Liver (tissue), 8 donors: ENCODE measurements at regions not wholly inside any gene's neighbourhood (a gene's known extent, or its start where the extent isn't known, plus 50 kb on each side); places are given as distances from the start of the nearest gene placed in this dataset.

Experiments used
- DNase-seq: peaks from one replicate; pipeline ENCODE4 v3.0.0-alpha.2; 2017; ENCODE audit warnings: low spot score
- H3K27ac ChIP-seq, 2 donors: one replicate each; pipeline ENCODE4 v1.7.0; 2013; ENCODE audit warnings: inconsistent platforms in 2 of 2, low read length in 2 of 2, control low read depth in 1 of 2, low read depth in 1 of 2, mild to moderate bottlenecking in 1 of 2
- H3K27me3 ChIP-seq, 4 donors: one replicate each; pipeline versions ENCODE4 v1.6.1 to v1.7.0; 2013; ENCODE audit warnings: low read length in 3 of 4, inconsistent platforms in 1 of 4, mild to moderate bottlenecking in 1 of 4, moderate library complexity in 1 of 4; ENCODE audit not compliant: control insufficient read depth in 4 of 4, insufficient read depth in 4 of 4
- H3K36me3 ChIP-seq, 4 donors: one replicate each; pipeline versions ENCODE4 v1.6.1 to v1.7.0; 2013; ENCODE audit warnings: low read length in 3 of 4, mild to moderate bottlenecking in 3 of 4, low read depth in 1 of 4, moderate library complexity in 1 of 4; ENCODE audit not compliant: control insufficient read depth in 4 of 4, insufficient read depth in 3 of 4
- H3K4me1 ChIP-seq, 4 donors: one replicate each; pipeline versions ENCODE4 v1.6.1 to v1.7.0; 2013; ENCODE audit warnings: low read length in 3 of 4, mild to moderate bottlenecking in 3 of 4, moderate library complexity in 1 of 4; ENCODE audit not compliant: control insufficient read depth in 4 of 4, insufficient read depth in 4 of 4
- H3K4me3 ChIP-seq, 3 donors: one replicate each; pipeline versions ENCODE4 v1.6.1 to v1.7.0; 2013; ENCODE audit warnings: low read length in 3 of 3, control low read depth in 1 of 3, low read depth in 1 of 3, mild to moderate bottlenecking in 1 of 3
- H3K9ac ChIP-seq, 2 donors: one replicate each; pipeline ENCODE4 v1.7.0; 2013; ENCODE audit warnings: low read length in 2 of 2, mild to moderate bottlenecking in 2 of 2, moderate library complexity in 2 of 2, control low read depth in 1 of 2, low read depth in 1 of 2
- H3K9me3 ChIP-seq, 4 donors: one replicate each; pipeline versions ENCODE4 v1.6.1 to v1.7.0; 2013; ENCODE audit warnings: low read length in 3 of 4; ENCODE audit not compliant: control insufficient read depth in 4 of 4
- FOXA1 ChIP-seq: IDR thresholded peaks from 2 replicates; pipeline ENCODE4 v1.6.1; 2016; ENCODE audit warnings: antibody characterized with exemption
- FOXA2 ChIP-seq: IDR thresholded peaks from 2 replicates; pipeline ENCODE4 v1.6.1; 2016; ENCODE audit warnings: antibody characterized with exemption
- JUND ChIP-seq, 2 donors: IDR thresholded peaks; 2 replicates each; pipeline ENCODE4 v1.6.1; 2016; ENCODE audit warnings: antibody characterized with exemption in 2 of 2
- RAD21 ChIP-seq, 2 donors: IDR thresholded peaks; 2 replicates each; pipeline ENCODE4 v1.6.1; 2016; ENCODE audit warnings: antibody characterized with exemption in 2 of 2, mild to moderate bottlenecking in 2 of 2
- SP1 ChIP-seq: IDR thresholded peaks from 2 replicates; pipeline ENCODE4 v1.6.1; 2018; ENCODE audit warnings: antibody characterized with exemption, mild to moderate bottlenecking
- TAF1 ChIP-seq: conservative IDR thresholded peaks from 2 replicates; pipeline ENCODE4 v1.6.1; 2016; ENCODE audit warnings: antibody characterized with exemption, mild to moderate bottlenecking
- YY1 ChIP-seq: IDR thresholded peaks from 2 replicates; pipeline ENCODE4 v1.6.1; 2016; ENCODE audit warnings: antibody characterized with exemption, mild to moderate bottlenecking
- WGBS: extraction: QIAGEN DNeasy Blood & Tissue Kit; methylation state at CpG from one replicate; pipeline ENCODE4 v1.1.7; 2013; 5-methylcytosine and 5-hydroxymethylcytosine counted together
- TF ChIP-seq, protein P1 (sequence below): IDR thresholded peaks from 2 replicates; pipeline ENCODE4 v1.6.1; 2016; ENCODE audit warnings: antibody characterized with exemption
- TF ChIP-seq, protein P2 (sequence below): IDR thresholded peaks from 2 replicates; pipeline ENCODE4 v1.6.1; 2016; ENCODE audit warnings: antibody characterized with exemption
- TF ChIP-seq, protein P3 (sequence below): IDR thresholded peaks from 2 replicates; pipeline ENCODE4 v1.6.1; 2016; ENCODE audit warnings: antibody characterized with exemption
- TF ChIP-seq, protein P4 (sequence below): fragments of 150-350 bp; IDR thresholded peaks from 2 replicates; pipeline ENCODE4 v1.5.1; 2017; ENCODE audit warnings: improper control_type of control experiment, low read depth, low read length; ENCODE audit not compliant: missing input control
- donor health status: healthy.
- donor health status: healthy.
- donor health status: healthy.
- donor health status: healthy.
- donor health status: healthy.

DNA sequence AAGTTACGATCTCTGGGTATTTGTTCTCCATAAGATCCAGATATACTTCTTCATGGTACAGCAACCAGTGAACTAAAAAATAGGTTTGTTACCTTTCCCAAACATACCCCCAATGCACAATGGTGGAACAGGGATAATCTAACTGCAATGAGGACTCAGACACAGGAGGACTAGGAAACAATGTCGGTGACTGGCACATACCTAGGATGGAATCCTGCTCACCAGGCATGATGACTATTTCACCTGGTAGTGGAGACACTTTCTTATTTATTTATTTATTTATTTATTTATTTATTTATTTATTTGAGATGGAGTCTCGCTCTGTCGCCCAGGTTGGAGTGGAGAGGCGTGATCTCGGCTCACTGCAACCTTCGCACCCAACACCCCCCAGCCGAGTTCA is 159.9 kb upstream of the CCNH start (continued):
- TF ChIP-seq, protein P1, sequence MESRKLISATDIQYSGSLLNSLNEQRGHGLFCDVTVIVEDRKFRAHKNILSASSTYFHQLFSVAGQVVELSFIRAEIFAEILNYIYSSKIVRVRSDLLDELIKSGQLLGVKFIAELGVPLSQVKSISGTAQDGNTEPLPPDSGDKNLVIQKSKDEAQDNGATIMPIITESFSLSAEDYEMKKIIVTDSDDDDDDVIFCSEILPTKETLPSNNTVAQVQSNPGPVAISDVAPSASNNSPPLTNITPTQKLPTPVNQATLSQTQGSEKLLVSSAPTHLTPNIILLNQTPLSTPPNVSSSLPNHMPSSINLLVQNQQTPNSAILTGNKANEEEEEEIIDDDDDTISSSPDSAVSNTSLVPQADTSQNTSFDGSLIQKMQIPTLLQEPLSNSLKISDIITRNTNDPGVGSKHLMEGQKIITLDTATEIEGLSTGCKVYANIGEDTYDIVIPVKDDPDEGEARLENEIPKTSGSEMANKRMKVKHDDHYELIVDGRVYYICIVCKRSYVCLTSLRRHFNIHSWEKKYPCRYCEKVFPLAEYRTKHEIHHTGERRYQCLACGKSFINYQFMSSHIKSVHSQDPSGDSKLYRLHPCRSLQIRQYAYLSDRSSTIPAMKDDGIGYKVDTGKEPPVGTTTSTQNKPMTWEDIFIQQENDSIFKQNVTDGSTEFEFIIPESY = no peak

DNA sequence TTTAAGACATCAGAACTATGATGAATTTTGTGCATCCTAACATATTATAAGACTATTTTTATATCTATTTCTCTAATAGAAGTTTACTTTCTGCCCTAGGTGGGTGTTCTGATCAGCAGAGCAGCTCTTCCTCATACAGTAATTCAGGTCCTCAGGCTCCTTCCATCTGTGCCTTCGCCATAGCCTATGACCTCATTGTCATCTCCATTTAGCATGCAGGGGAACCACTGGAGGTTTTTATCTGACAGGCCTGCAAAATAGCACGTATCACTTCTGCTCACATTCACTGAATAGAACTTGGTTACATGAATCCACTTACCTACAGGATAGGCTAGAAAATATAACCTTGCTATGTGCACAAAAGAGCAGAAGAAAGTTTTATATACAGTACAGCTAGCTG is 159.4 kb upstream of the CCNH start:
- Histone ChIP-seq H3K27me3 (no peaks in the 10 kb centered on the region), H3K9ac (no peak overlapping the region), H3K27ac (no peak overlapping the region), H3K9me3 (no peaks in the 10 kb centered on the region), H3K4me3 (no peak overlapping the region), H3K36me3 (no peaks in the 10 kb centered on the region), H3K4me1 (no peaks in the 10 kb centered on the region)
- no peak for DNase-seq
- TF ChIP-seq, protein P2, sequence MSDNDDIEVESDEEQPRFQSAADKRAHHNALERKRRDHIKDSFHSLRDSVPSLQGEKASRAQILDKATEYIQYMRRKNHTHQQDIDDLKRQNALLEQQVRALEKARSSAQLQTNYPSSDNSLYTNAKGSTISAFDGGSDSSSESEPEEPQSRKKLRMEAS = no peak
- no peak for TF ChIP-seq TAF1
- no peak for TF ChIP-seq SP1
- TF ChIP-seq YY1 = no peak
- 70% methylated on average over 2 of the region's 2 CpGs for WGBS

DNA sequence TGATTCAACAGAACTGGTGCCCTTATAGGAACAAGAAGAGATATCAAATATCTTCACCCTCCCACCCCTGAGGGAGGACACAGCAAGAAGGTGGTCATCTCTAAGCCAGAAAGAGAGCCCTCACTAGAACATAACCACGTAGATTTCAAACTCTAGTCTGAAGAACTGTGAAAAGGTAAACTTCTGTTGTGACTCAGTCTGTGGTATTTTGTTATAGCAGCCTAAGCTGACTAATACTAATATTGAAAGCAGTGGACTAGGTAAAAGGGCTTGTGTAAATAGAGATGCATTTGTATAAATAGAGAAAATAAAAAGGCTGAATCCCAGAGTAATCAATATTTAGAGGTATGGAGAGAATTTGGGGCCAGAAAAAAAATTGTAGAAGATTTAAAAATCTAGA is 157.6 kb upstream of the CCNH start:
- no peaks in the 10 kb centered on the region for H3K4me1 ChIP-seq
- WGBS = 62% methylated on average over 1 of the region's 1 CpG
- no peak overlapping the region for H3K4me3 ChIP-seq
- TF ChIP-seq, protein P3, sequence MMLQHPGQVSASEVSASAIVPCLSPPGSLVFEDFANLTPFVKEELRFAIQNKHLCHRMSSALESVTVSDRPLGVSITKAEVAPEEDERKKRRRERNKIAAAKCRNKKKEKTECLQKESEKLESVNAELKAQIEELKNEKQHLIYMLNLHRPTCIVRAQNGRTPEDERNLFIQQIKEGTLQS = no peak
- TF ChIP-seq RAD21 (IDR thresholded peaks at IDR 0.05) (no peak), FOXA2 (no peak), FOXA1 (no peak), JUND (IDR thresholded peaks at IDR 0.05) (no peak)
- TF ChIP-seq, protein P2 = no peak
- TF ChIP-seq, protein P1 = no peak
- TF ChIP-seq, protein P4, sequence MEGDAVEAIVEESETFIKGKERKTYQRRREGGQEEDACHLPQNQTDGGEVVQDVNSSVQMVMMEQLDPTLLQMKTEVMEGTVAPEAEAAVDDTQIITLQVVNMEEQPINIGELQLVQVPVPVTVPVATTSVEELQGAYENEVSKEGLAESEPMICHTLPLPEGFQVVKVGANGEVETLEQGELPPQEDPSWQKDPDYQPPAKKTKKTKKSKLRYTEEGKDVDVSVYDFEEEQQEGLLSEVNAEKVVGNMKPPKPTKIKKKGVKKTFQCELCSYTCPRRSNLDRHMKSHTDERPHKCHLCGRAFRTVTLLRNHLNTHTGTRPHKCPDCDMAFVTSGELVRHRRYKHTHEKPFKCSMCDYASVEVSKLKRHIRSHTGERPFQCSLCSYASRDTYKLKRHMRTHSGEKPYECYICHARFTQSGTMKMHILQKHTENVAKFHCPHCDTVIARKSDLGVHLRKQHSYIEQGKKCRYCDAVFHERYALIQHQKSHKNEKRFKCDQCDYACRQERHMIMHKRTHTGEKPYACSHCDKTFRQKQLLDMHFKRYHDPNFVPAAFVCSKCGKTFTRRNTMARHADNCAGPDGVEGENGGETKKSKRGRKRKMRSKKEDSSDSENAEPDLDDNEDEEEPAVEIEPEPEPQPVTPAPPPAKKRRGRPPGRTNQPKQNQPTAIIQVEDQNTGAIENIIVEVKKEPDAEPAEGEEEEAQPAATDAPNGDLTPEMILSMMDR = no peak
- no peaks in the 10 kb centered on the region for H3K27me3 ChIP-seq
- no peaks in the 10 kb centered on the region for H3K9me3 ChIP-seq
- DNase-seq = no peak
- H3K36me3 ChIP-seq = no peaks in the 10 kb centered on the region
- H3K27ac ChIP-seq = no peak overlapping the region
- no peak overlapping the region for H3K9ac ChIP-seq
